IMR-90 (cell line): ENCODE measurements at regions not wholly inside any gene's neighbourhood (a gene's known extent, or its start where the extent isn't known, plus 50 kb on each side); places are given as distances from the start of the nearest gene placed in this dataset.

Source experiments
- MAZ ChIP-seq: IDR thresholded peaks from 2 replicates; pipeline ENCODE4 v1.6.1; 2012; ENCODE audit warnings: low read depth, mild to moderate bottlenecking, low read length, improper control_type of control experiment, moderate library complexity, borderline replicate concordance
- RCOR1 ChIP-seq: IDR thresholded peaks from 2 replicates; pipeline ENCODE4 v1.6.1; 2012; ENCODE audit warnings: mild to moderate bottlenecking, low read length, improper control_type of control experiment; ENCODE audit not compliant: insufficient replicate concordance
- RFX5 ChIP-seq: IDR thresholded peaks from 2 replicates; pipeline ENCODE4 v1.8.0; 2012; ENCODE audit warnings: low read depth, mild to moderate bottlenecking, low read length, moderate library complexity
- TF ChIP-seq, protein P1 (sequence below): conservative IDR thresholded peaks from 2 replicates; pipeline ENCODE4 v1.5.1; 2012; ENCODE audit warnings: mild to moderate bottlenecking, low read depth, low read length, improper control_type of control experiment

DNA sequence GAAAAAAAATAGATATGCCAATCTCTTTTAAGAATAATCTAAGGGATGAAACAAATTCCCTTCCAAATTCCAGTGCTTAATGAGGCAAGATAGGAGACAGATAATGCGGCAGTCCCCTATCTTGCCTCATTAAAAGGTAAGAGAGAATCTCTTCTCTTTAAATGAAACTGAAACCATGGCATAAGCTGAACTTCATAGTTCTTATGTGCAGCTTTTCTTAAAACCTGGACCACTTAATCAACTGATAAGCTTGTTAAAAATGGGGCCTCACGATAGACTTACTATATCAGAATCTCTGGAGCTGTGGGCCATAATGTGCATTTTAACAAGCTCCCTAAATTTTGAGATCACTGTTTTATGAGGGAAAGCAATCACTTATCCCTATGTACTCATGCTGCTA lies 79.2 kb downstream of the NIBAN1 start:
- TF ChIP-seq RFX5 (no peak), MAZ (no peak), RCOR1 (no peak)
- TF ChIP-seq, protein P1, sequence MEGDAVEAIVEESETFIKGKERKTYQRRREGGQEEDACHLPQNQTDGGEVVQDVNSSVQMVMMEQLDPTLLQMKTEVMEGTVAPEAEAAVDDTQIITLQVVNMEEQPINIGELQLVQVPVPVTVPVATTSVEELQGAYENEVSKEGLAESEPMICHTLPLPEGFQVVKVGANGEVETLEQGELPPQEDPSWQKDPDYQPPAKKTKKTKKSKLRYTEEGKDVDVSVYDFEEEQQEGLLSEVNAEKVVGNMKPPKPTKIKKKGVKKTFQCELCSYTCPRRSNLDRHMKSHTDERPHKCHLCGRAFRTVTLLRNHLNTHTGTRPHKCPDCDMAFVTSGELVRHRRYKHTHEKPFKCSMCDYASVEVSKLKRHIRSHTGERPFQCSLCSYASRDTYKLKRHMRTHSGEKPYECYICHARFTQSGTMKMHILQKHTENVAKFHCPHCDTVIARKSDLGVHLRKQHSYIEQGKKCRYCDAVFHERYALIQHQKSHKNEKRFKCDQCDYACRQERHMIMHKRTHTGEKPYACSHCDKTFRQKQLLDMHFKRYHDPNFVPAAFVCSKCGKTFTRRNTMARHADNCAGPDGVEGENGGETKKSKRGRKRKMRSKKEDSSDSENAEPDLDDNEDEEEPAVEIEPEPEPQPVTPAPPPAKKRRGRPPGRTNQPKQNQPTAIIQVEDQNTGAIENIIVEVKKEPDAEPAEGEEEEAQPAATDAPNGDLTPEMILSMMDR = no peak
